DND-41 (cell line): ENCODE measurements at regions not wholly inside any gene's neighbourhood (a gene's known extent, or its start where the extent isn't known, plus 50 kb on each side); places are given as distances from the start of the nearest gene placed in this dataset.
"Not testable (repeated sequence)": the region's sequence is repeated elsewhere in the genome, so short reads cannot be mapped to it uniquely, and the experiment has no call there.

ENCODE experiments used
- ATAC-seq: fragments of 200-7000 bp; cut with Tn5 transposase; 3 replicates; pipeline ENCODE4 v1.9.1; 2021; ENCODE audit warnings: low read depth; ENCODE audit not compliant: insufficient read depth
- DNase-seq: peaks from one replicate; pipeline ENCODE4 v3.0.0-alpha.2; 2020
- H2AFZ ChIP-seq: 2 replicates; pipeline ENCODE4 v1.6.0; 2012; ENCODE audit warnings: low read depth, low read length
- H3K27ac ChIP-seq: 2 replicates; pipeline ENCODE4 v1.5.1; 2012; ENCODE audit warnings: low read length, inconsistent platforms
- H3K27me3 ChIP-seq: fragments of 200-600 bp; sonication (generic); 2 replicates; pipeline ENCODE4 v1.6.0; 2012; ENCODE audit warnings: low read length, mild to moderate bottlenecking, inconsistent platforms; ENCODE audit not compliant: insufficient read depth, poor library complexity
- H3K36me3 ChIP-seq: 2 replicates; pipeline ENCODE4 v1.5.1; 2012; ENCODE audit warnings: low read length, inconsistent platforms; ENCODE audit not compliant: insufficient read depth
- H3K4me1 ChIP-seq: 2 replicates; pipeline ENCODE4 v1.5.1; 2012; ENCODE audit warnings: mild to moderate bottlenecking, low read length; ENCODE audit not compliant: insufficient read depth
- H3K4me2 ChIP-seq: 2 replicates; pipeline ENCODE4 v1.6.0; 2012; ENCODE audit warnings: mild to moderate bottlenecking, moderate library complexity, low read length, inconsistent platforms; ENCODE audit not compliant: insufficient read depth
- H3K4me3 ChIP-seq, 2 experiments: fragments of 200-600 bp in 1 of 2; shearing (Covaris generic) in 1 of 2; 2 replicates each; pipeline ENCODE4 v1.5.1; 2012 to 2016; ENCODE audit warnings: inconsistent platforms in 2 of 2, low read length in 2 of 2, mild to moderate bottlenecking in 2 of 2, low read depth in 1 of 2, moderate library complexity in 1 of 2
- H3K79me2 ChIP-seq: 2 replicates; pipeline ENCODE4 v1.6.0; 2012; ENCODE audit warnings: low read length, inconsistent platforms; ENCODE audit not compliant: insufficient read depth
- H3K9ac ChIP-seq: 2 replicates; pipeline ENCODE4 v1.6.0; 2012; ENCODE audit warnings: low read depth, mild to moderate bottlenecking, inconsistent platforms, low read length, moderate library complexity
- H3K9me3 ChIP-seq: 2 replicates; pipeline ENCODE4 v1.5.1; 2012; ENCODE audit warnings: low read length, moderate library complexity, mild to moderate bottlenecking, inconsistent platforms; ENCODE audit not compliant: insufficient read depth, severe bottlenecking
- H4K20me1 ChIP-seq: 2 replicates; pipeline ENCODE4 v1.6.0; 2012; ENCODE audit warnings: low read length; ENCODE audit not compliant: insufficient read depth
- CTCF ChIP-seq: IDR thresholded peaks from 2 replicates; pipeline ENCODE4 v1.5.1; 2012; ENCODE audit warnings: borderline replicate concordance, low read length, moderate library complexity, mild to moderate bottlenecking; ENCODE audit not compliant: poor library complexity, severe bottlenecking; ENCODE audit errors: extremely low read depth
- EZH2 ChIP-seq: IDR thresholded peaks from 3 replicates; pipeline ENCODE4 v1.6.1; 2012; ENCODE audit warnings: borderline replicate concordance, low read depth, mild to moderate bottlenecking, moderate library complexity, low read length, inconsistent platforms; ENCODE audit not compliant: severe bottlenecking

- no peak overlapping the region for H3K4me2 ChIP-seq
- no peak overlapping the region for H2AFZ ChIP-seq
- H4K20me1 ChIP-seq: no peaks in the 10 kb centered on the region
- no peak overlapping the region for H3K27ac ChIP-seq
- DNase-seq: no peak
- no peak for TF ChIP-seq CTCF
- TF ChIP-seq EZH2: no peak
- ATAC-seq: no peak
- H3K9ac ChIP-seq: no peak overlapping the region
- H3K27me3 ChIP-seq: no peaks in the 10 kb centered on the region
- no peaks in the 10 kb centered on the region for H3K36me3 ChIP-seq
- no peak overlapping the region for H3K4me3 ChIP-seq
- no peaks in the 10 kb centered on the region for H3K79me2 ChIP-seq
- no peaks in the 10 kb centered on the region for H3K9me3 ChIP-seq
- H3K4me1 ChIP-seq: no peaks in the 10 kb centered on the region
Observed at GRCh38 chr17:70520447-70520846, 351.1 kb downstream of the KCNJ2 start.

GRCh38 chr17:70520956-70521355, 351.6 kb downstream of the KCNJ2 start:
- Histone ChIP-seq H4K20me1 (no peaks in the 10 kb centered on the region), H3K4me2 (no peak overlapping the region), H2AFZ (no peak overlapping the region), H3K79me2 (no peaks in the 10 kb centered on the region), H3K4me3 (no peak overlapping the region), H3K4me1 (no peaks in the 10 kb centered on the region), H3K27me3 (no peaks in the 10 kb centered on the region), H3K27ac (no peak overlapping the region), H3K9me3 (no peaks in the 10 kb centered on the region), H3K36me3 (no peaks in the 10 kb centered on the region), H3K9ac (no peak overlapping the region)
- ATAC-seq (no peak), DNase-seq (no peak)
- TF ChIP-seq EZH2 (no peak), CTCF (no peak)

DNA sequence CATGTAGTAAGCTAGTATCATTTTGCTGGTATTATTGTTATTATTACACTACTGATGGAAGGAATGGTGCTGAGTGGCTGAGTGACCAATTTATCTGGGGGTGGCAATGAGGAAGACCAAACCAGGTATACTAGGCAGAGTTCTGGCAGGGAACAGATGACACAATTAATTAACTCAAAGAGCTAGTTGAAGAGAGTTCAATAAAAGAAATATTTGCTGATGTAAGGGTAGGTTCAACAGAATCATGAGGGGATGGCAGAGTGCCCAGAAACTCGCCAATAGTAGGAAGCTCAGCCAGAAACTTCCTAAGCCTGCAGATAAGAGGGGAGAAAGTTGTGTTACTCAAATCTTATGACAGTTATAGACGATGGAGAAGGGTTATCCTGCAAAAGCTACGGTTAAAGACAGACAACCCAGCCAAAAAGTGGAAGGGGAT, 352.5 kb downstream of the KCNJ2 start:
- Histone ChIP-seq H3K4me3 (no peak overlapping the region), H3K36me3 (no peaks in the 10 kb centered on the region), H3K27me3 (no peaks in the 10 kb centered on the region), H2AFZ (no peak overlapping the region), H3K4me2 (no peak overlapping the region), H3K4me1 (no peaks in the 10 kb centered on the region), H3K9me3 (no peaks in the 10 kb centered on the region), H3K9ac (no peak overlapping the region), H3K27ac (no peak overlapping the region), H3K79me2 (no peaks in the 10 kb centered on the region), H4K20me1 (no peaks in the 10 kb centered on the region)
- DNase-seq: no peak
- TF ChIP-seq EZH2: no peak
- TF ChIP-seq CTCF: no peak
- no peak for ATAC-seq

GRCh38 chr17:70523426-70523825, 354.1 kb downstream of the KCNJ2 start:
- Histone ChIP-seq H3K4me1 (no peaks in the 10 kb centered on the region), H3K4me2 (no peak overlapping the region), H3K9ac (no peak overlapping the region), H4K20me1 (no peaks in the 10 kb centered on the region), H3K27ac (no peak overlapping the region), H3K79me2 (no peaks in the 10 kb centered on the region), H3K4me3 (no peak overlapping the region), H2AFZ (no peak overlapping the region), H3K27me3 (no peaks in the 10 kb centered on the region), H3K36me3 (no peaks in the 10 kb centered on the region), H3K9me3 (no peaks in the 10 kb centered on the region)
- ATAC-seq: no peak
- DNase-seq: no peak
- TF ChIP-seq EZH2: no peak
- TF ChIP-seq CTCF: no peak

GRCh38 chr17:70525035-70525434, 355.7 kb downstream of the KCNJ2 start:
- DNase-seq, H2AFZ ChIP-seq, H3K36me3 ChIP-seq, H4K20me1 ChIP-seq, H3K27ac ChIP-seq, H3K9me3 ChIP-seq, H3K4me3 ChIP-seq, ATAC-seq, H3K79me2 ChIP-seq, H3K9ac ChIP-seq, H3K4me1 ChIP-seq, H3K27me3 ChIP-seq, H3K4me2 ChIP-seq: not testable (repeated sequence)
